ENCODE measurements at regions not wholly inside any gene's neighbourhood (a gene's known extent, or its start where the extent isn't known, plus 50 kb on each side); places are given as distances from the start of the nearest gene placed in this dataset.
A peak's percentile ranks its signal among the peaks of the same experiment; 100 is the strongest.

DNA sequence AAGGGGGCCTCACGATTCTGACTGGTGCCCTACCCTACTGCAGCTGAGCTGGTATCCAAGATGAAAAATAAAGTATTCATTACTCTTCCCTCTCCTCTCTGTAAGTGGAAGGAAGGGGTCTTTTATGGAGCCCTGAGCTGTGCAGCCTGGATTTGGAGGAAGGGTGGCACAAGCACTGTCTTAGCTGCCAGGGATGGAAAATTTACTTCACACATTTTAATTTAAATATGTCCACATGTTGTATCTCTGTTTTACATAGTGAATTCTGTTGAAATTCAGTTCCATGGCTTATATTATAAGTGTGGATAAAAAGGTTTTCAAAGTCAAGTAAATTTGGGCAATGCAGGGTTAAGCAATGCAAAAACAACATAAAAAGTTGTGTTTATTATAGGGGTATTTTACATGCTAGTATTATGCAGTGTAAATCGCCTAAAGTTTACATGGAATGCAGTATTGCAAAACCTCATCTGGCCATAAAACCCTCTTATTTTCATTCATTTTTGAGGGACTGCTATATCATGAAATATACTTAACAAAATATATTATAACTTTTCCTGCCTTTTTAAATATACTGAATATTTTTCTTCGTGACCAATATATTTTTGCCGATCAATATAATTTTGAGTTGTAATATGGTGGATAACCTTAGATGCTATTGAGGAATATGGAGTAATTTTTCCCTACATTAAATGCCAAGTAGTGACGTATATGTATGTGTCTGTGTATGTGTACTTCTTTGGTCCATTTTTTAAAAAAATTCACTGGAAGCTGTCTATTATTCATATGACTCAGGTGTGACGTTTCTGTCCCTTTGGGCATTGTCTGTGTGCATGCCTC, 333.9 kb upstream of the CYRIA start:
- no peaks in the 10 kb centered on the region for H4K20me1 ChIP-seq (ENCODE audit: insufficient read depth)
- no peak overlapping the region for H3K9ac ChIP-seq
- no peaks in the 10 kb centered on the region for H3F3A ChIP-seq (replicated peaks; ENCODE audit: insufficient read depth)
- H3K9me3 ChIP-seq = no peaks in the 10 kb centered on the region
- WGBS (ENCODE audit: low lambda C conversion rate) = 17% methylated on average over 6 of the region's 6 CpGs
- H3K36me3 ChIP-seq (replicated peaks in 1 of 2; ENCODE audit: control insufficient read depth in 1 of 2, insufficient read depth in 2 of 2, low read length in 1 of 2) = no peaks in the 10 kb centered on the region
- peak overlapping the region in 1 of 2 experiments; percentile 94; a peak in 2 of 4 replicates for H3K27ac ChIP-seq (ENCODE audit: low read depth in 2 of 2, low read length in 1 of 2)
- no peaks in the 10 kb centered on the region for H3K79me2 ChIP-seq (ENCODE audit: insufficient read depth)
- no peak overlapping the region for H2AFZ ChIP-seq (ENCODE audit: low read depth)
- TF ChIP-seq FOXM1 (IDR thresholded peaks at IDR 0.05; ENCODE audit: low read depth) (no peak), NRF1 (IDR thresholded peaks at IDR 0.05; ENCODE audit: low read depth, low read length) (no peak), SMC3 (IDR thresholded peaks at IDR 0.05; ENCODE audit: low read depth, low read length) (no peak), FOSL2 (IDR thresholded peaks at IDR 0.05; ENCODE audit: borderline replicate concordance, low read depth) (no peak), MEF2A (IDR thresholded peaks at IDR 0.05; ENCODE audit: borderline replicate concordance, low read depth) (no peak), POLR2AphosphoS5 (IDR thresholded peaks at IDR 0.05; ENCODE audit: low read depth, low read length) (no peak), RFX5 (IDR thresholded peaks at IDR 0.05; ENCODE audit: low read length) (no peak), GABPA (IDR thresholded peaks at IDR 0.05; ENCODE audit: low read depth) (no peak), CHD2 (IDR thresholded peaks at IDR 0.05; ENCODE audit: low read length, partially characterized antibody) (no peak), NFIC (IDR thresholded peaks at IDR 0.05; ENCODE audit: borderline replicate concordance) (no peak), TEAD4 (IDR thresholded peaks at IDR 0.05; ENCODE audit: borderline replicate concordance, insufficient read depth) (no peak), EZH2phosphoT487 (IDR thresholded peaks at IDR 0.05; ENCODE audit: borderline replicate concordance, low read depth) (no peak)
- TF ChIP-seq, protein P1, sequence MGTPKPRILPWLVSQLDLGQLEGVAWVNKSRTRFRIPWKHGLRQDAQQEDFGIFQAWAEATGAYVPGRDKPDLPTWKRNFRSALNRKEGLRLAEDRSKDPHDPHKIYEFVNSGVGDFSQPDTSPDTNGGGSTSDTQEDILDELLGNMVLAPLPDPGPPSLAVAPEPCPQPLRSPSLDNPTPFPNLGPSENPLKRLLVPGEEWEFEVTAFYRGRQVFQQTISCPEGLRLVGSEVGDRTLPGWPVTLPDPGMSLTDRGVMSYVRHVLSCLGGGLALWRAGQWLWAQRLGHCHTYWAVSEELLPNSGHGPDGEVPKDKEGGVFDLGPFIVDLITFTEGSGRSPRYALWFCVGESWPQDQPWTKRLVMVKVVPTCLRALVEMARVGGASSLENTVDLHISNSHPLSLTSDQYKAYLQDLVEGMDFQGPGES (IDR thresholded peaks at IDR 0.05; ENCODE audit: low read depth, low read length) = no peak
- TF ChIP-seq, protein P2, sequence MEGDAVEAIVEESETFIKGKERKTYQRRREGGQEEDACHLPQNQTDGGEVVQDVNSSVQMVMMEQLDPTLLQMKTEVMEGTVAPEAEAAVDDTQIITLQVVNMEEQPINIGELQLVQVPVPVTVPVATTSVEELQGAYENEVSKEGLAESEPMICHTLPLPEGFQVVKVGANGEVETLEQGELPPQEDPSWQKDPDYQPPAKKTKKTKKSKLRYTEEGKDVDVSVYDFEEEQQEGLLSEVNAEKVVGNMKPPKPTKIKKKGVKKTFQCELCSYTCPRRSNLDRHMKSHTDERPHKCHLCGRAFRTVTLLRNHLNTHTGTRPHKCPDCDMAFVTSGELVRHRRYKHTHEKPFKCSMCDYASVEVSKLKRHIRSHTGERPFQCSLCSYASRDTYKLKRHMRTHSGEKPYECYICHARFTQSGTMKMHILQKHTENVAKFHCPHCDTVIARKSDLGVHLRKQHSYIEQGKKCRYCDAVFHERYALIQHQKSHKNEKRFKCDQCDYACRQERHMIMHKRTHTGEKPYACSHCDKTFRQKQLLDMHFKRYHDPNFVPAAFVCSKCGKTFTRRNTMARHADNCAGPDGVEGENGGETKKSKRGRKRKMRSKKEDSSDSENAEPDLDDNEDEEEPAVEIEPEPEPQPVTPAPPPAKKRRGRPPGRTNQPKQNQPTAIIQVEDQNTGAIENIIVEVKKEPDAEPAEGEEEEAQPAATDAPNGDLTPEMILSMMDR (IDR thresholded peaks at IDR 0.05) = no peak
- TF ChIP-seq, protein P3, sequence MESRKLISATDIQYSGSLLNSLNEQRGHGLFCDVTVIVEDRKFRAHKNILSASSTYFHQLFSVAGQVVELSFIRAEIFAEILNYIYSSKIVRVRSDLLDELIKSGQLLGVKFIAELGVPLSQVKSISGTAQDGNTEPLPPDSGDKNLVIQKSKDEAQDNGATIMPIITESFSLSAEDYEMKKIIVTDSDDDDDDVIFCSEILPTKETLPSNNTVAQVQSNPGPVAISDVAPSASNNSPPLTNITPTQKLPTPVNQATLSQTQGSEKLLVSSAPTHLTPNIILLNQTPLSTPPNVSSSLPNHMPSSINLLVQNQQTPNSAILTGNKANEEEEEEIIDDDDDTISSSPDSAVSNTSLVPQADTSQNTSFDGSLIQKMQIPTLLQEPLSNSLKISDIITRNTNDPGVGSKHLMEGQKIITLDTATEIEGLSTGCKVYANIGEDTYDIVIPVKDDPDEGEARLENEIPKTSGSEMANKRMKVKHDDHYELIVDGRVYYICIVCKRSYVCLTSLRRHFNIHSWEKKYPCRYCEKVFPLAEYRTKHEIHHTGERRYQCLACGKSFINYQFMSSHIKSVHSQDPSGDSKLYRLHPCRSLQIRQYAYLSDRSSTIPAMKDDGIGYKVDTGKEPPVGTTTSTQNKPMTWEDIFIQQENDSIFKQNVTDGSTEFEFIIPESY (IDR thresholded peaks at IDR 0.05; ENCODE audit: borderline replicate concordance, low read depth) = no peak
- TF ChIP-seq, protein P4, sequence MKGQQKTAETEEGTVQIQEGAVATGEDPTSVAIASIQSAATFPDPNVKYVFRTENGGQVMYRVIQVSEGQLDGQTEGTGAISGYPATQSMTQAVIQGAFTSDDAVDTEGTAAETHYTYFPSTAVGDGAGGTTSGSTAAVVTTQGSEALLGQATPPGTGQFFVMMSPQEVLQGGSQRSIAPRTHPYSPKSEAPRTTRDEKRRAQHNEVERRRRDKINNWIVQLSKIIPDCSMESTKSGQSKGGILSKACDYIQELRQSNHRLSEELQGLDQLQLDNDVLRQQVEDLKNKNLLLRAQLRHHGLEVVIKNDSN (IDR thresholded peaks at IDR 0.05; ENCODE audit: borderline replicate concordance, low read depth) = no peak
- TF ChIP-seq, protein P5, sequence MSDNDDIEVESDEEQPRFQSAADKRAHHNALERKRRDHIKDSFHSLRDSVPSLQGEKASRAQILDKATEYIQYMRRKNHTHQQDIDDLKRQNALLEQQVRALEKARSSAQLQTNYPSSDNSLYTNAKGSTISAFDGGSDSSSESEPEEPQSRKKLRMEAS (IDR thresholded peaks at IDR 0.05; ENCODE audit: low read depth) = no peak
- POLR2A ChIA-PET = no interaction called here
- no peak overlapping the region for H3K4me3 ChIP-seq (ENCODE audit: low read depth in 2 of 2, low read length in 1 of 2)
- DNase-seq = no peak
- CTCF ChIA-PET = interaction anchor here (0.6 to 2.2 kb wide), 3 partner anchors 11 to 310 kb away, joined by 3 to 6 read pairs (median 3); no protein-coding TSS in a partner anchor
- H3K4me2 ChIP-seq = no peak overlapping the region
- no peaks in the 10 kb centered on the region for H3K9me2 ChIP-seq
- no peaks in the 10 kb centered on the region for H3K27me3 ChIP-seq (ENCODE audit: insufficient read depth)
- H3K4me1 ChIP-seq (ENCODE audit: control insufficient read depth in 1 of 2, insufficient read depth in 2 of 2, low read depth in 1 of 2, low read length in 1 of 2) = peaks cover 0 to 13% of the 10 kb centered on the region in 2 experiments; a peak in 2 of 4 replicates
